CD4-positive, alpha-beta T cell (primary cell): ENCODE measurements at regions not wholly inside any gene's neighbourhood (a gene's known extent, or its start where the extent isn't known, plus 50 kb on each side); places are given as distances from the start of the nearest gene placed in this dataset.

Experiments
- ATAC-seq: fragments of 200-7000 bp; cut with Tn5 transposase; one replicate; pipeline ENCODE4 v1.10.0; 2022; ENCODE audit warnings: mild to moderate bottlenecking; ENCODE audit not compliant: poor library complexity
- CTCF ChIA-PET: fragments of 350-600 bp; sonication (Branson Sonifier 250); formaldehyde crosslinking; loops from one replicate; lab custom pipeline; 2021; ENCODE audit warnings: antibody characterized with exemption, inconsistent platforms; lab: Charles Lee
- POLR2A ChIA-PET: fragments of 350-600 bp; sonication (Branson Sonifier 250); formaldehyde crosslinking; loops from one replicate; lab custom pipeline; 2021; ENCODE audit warnings: antibody characterized with exemption, inconsistent platforms; lab: Charles Lee
- DNase-seq, 14 experiments: peaks; one replicate each; pipeline ENCODE4 v3.0.0-alpha.2; 2013 to 2020; ENCODE audit warnings: mixed read lengths in 2 of 14
- H3K27ac ChIP-seq, 2 donors: one replicate each; pipeline versions ENCODE4 v1.5.1 to v1.7.0; 2013; ENCODE audit warnings: low read length in 2 of 2, low read depth in 1 of 2, mild to moderate bottlenecking in 1 of 2
- H3K27me3 ChIP-seq, 2 experiments: 1 replicate in 1 of 2; 2 replicates in 1 of 2; pipeline versions ENCODE4 v1.6.1 to v1.7.0; 2013; ENCODE audit warnings: low read length in 2 of 2, control low read depth in 1 of 2, mild to moderate bottlenecking in 1 of 2, moderate library complexity in 1 of 2; ENCODE audit not compliant: insufficient read depth in 2 of 2, control insufficient read depth in 1 of 2
- H3K36me3 ChIP-seq: one replicate; pipeline ENCODE4 v1.6.1; 2013; ENCODE audit warnings: low read length, control low read depth; ENCODE audit not compliant: insufficient read depth
- H3K4me1 ChIP-seq: one replicate; pipeline ENCODE4 v1.6.1; 2013; ENCODE audit warnings: low read length, control low read depth; ENCODE audit not compliant: insufficient read depth
- H3K4me3 ChIP-seq: one replicate; pipeline ENCODE4 v1.5.1; 2013; ENCODE audit warnings: mild to moderate bottlenecking, low read length, moderate library complexity
- H3K9me3 ChIP-seq, 2 experiments: 1 replicate in 1 of 2; 2 replicates in 1 of 2; pipeline versions ENCODE4 v1.6.1 to v1.7.0; 2013; ENCODE audit warnings: low read length in 2 of 2, mild to moderate bottlenecking in 2 of 2, control low read depth in 1 of 2, moderate library complexity in 1 of 2; ENCODE audit not compliant: control insufficient read depth in 1 of 2, insufficient read depth in 1 of 2
- H3K27ac Mint-ChIP-seq: one replicate; pipeline ENCODE4 v1.8.0; 2020; ENCODE audit warnings: mixed read lengths
- H3K27me3 Mint-ChIP-seq: one replicate; pipeline ENCODE4 v1.8.0; 2021; ENCODE audit warnings: mixed read lengths
- H3K36me3 Mint-ChIP-seq: one replicate; pipeline ENCODE4 v1.8.0; 2021; ENCODE audit warnings: low read depth, mixed read lengths
- H3K4me1 Mint-ChIP-seq: one replicate; pipeline ENCODE4 v1.8.0; 2021; ENCODE audit warnings: low read depth, mixed read lengths
- H3K4me3 Mint-ChIP-seq: one replicate; pipeline ENCODE4 v1.8.0; 2020; ENCODE audit warnings: mild to moderate bottlenecking, mixed read lengths
- H3K9me3 Mint-ChIP-seq: one replicate; pipeline ENCODE4 v1.8.0; 2020; ENCODE audit warnings: mixed read lengths
- intact Hi-C, 2 experiments: fragments of 100-400 bp; cut with DNase I in 1 of 2; cut with micrococcal nuclease in 1 of 2; formaldehyde crosslinking; loops; one replicate each; pipeline versions ENCODE4 v1.15.1 to v1.9.0; 2023 to 2025; cut with DNase I, micrococcal nuclease
- TF ChIP-seq, protein P1 (sequence below): fragments of 200-600 bp; IDR thresholded peaks from one replicate; pipeline ENCODE4 v1.8.0; 2022; ENCODE audit warnings: antibody characterized with exemption, mild to moderate bottlenecking

DNA sequence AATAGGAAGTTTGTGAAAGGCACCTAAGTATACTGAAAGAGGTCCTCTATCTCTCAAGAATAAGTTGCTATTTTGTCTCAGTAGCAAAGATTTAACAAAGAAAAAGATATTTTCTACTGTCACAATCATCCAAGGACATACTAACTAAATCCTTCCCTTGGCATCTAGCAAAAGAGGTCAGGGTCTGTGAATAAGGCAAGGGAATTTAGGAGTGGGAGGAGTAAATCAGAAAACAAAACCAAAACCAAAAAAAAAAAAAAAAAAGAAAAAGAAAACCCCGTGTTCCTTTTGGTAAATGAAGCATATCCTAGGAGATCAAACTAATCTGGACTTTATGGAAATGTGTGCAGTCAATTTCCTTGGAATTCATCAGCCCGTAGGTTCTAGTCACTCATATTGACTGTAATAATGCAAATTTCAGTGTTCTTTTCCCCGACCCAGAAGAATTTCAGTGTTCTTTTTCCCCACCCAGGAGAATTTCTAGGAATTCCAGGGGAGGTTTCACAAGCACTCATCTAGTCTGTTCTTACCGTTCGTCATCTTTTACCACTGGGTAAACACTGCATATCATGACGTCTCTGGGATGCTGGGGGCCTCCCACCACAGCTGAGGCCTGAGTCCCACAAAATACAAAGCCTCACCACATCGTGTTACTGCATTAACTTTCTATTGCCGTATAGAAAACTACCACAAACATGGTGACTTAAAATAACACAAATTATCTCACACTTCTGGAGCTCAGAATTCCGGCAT lies 113.8 kb upstream of the CCDC54 start:
- H3K27me3 Mint-ChIP-seq, result peaks cover 4% of the 10 kb centered on the region
- Histone ChIP-seq H3K27ac (no peak overlapping the region), H3K9me3 (no peaks in the 10 kb centered on the region), H3K4me1 (no peaks in the 10 kb centered on the region), H3K4me3 (no peak overlapping the region), H3K27me3 (no peaks in the 10 kb centered on the region), H3K36me3 (no peaks in the 10 kb centered on the region)
- intact Hi-C loops, result no loop called here
- no peak overlapping the region for H3K4me3 Mint-ChIP-seq
- no peaks in the 10 kb centered on the region for H3K36me3 Mint-ChIP-seq
- no peak for ATAC-seq
- ChIA-PET CTCF (no interaction called here), POLR2A (no interaction called here)
- TF ChIP-seq, protein P1, sequence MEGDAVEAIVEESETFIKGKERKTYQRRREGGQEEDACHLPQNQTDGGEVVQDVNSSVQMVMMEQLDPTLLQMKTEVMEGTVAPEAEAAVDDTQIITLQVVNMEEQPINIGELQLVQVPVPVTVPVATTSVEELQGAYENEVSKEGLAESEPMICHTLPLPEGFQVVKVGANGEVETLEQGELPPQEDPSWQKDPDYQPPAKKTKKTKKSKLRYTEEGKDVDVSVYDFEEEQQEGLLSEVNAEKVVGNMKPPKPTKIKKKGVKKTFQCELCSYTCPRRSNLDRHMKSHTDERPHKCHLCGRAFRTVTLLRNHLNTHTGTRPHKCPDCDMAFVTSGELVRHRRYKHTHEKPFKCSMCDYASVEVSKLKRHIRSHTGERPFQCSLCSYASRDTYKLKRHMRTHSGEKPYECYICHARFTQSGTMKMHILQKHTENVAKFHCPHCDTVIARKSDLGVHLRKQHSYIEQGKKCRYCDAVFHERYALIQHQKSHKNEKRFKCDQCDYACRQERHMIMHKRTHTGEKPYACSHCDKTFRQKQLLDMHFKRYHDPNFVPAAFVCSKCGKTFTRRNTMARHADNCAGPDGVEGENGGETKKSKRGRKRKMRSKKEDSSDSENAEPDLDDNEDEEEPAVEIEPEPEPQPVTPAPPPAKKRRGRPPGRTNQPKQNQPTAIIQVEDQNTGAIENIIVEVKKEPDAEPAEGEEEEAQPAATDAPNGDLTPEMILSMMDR, result no peak
- H3K4me1 Mint-ChIP-seq, result no peaks in the 10 kb centered on the region
- H3K27ac Mint-ChIP-seq, result no peak overlapping the region
- DNase-seq, result no peak
- no peaks in the 10 kb centered on the region for H3K9me3 Mint-ChIP-seq

DNA sequence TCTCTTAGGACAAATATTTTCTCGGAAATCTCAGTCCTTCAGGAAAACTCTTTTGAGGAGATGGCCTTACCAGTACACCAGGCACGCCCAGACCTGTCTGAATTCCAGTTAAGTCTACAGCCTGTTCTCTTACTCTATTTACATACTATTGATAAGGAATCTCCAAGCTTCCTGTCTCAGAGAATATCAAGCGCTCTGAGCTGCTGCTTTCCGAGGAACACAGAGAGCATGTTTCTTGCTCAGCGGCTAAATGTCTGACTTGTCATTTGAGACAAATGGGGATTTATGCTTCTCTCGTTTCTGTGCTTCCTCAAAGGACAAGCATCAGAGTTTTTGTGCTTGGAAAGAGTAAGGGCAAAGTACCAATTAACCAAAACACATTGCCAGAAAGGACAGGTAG lies 112.4 kb upstream of the CCDC54 start:
- no peak overlapping the region for H3K27ac Mint-ChIP-seq
- Histone ChIP-seq H3K4me3 (no peak overlapping the region), H3K9me3 (no peaks in the 10 kb centered on the region), H3K4me1 (no peaks in the 10 kb centered on the region), H3K27me3 (no peaks in the 10 kb centered on the region), H3K27ac (no peak overlapping the region), H3K36me3 (no peaks in the 10 kb centered on the region)
- ChIA-PET POLR2A (no interaction called here), CTCF (no interaction called here)
- intact Hi-C loops, result no loop called here
- no peaks in the 10 kb centered on the region for H3K4me1 Mint-ChIP-seq
- no peaks in the 10 kb centered on the region for H3K9me3 Mint-ChIP-seq
- H3K36me3 Mint-ChIP-seq, result no peaks in the 10 kb centered on the region
- no peak for ATAC-seq
- no peaks in the 10 kb centered on the region for H3K27me3 Mint-ChIP-seq
- no peak for DNase-seq
- no peak overlapping the region for H3K4me3 Mint-ChIP-seq
- TF ChIP-seq, protein P1, result no peak

DNA sequence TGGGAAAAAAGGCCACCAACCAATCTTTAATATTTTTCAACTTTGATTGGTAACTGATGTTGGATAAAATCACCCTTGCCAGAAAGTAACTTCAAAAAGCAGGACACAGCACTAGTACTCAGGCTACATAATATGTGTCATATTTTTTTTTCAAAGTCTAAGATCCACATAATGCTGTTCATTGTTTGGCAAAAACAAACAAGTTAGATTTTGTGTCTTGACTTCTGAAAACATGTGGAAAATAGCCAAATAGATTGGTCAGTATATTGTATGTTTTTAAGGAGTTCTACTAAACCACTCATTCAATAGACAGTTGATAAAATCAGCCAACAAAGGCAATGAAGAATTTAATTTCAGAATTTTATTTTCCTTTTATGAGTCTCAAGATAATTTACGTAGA lies 111.7 kb upstream of the CCDC54 start:
- no peaks in the 10 kb centered on the region for H3K27me3 Mint-ChIP-seq
- no peak overlapping the region for H3K27ac Mint-ChIP-seq
- CTCF ChIA-PET, result no interaction called here
- H3K4me1 Mint-ChIP-seq, result no peaks in the 10 kb centered on the region
- no peaks in the 10 kb centered on the region for H3K36me3 Mint-ChIP-seq
- TF ChIP-seq, protein P1, result no peak
- intact Hi-C loops, result no loop called here
- Histone ChIP-seq H3K27ac (no peak overlapping the region), H3K9me3 (no peaks in the 10 kb centered on the region), H3K4me3 (no peak overlapping the region), H3K4me1 (no peaks in the 10 kb centered on the region), H3K36me3 (no peaks in the 10 kb centered on the region), H3K27me3 (no peaks in the 10 kb centered on the region)
- POLR2A ChIA-PET, result no interaction called here
- no peaks in the 10 kb centered on the region for H3K9me3 Mint-ChIP-seq
- DNase-seq (no peak), ATAC-seq (no peak)
- H3K4me3 Mint-ChIP-seq, result no peak overlapping the region
